ENCODE measurements at regions not wholly inside any gene's neighbourhood (a gene's known extent, or its start where the extent isn't known, plus 50 kb on each side); places are given as distances from the start of the nearest gene placed in this dataset.

DNA sequence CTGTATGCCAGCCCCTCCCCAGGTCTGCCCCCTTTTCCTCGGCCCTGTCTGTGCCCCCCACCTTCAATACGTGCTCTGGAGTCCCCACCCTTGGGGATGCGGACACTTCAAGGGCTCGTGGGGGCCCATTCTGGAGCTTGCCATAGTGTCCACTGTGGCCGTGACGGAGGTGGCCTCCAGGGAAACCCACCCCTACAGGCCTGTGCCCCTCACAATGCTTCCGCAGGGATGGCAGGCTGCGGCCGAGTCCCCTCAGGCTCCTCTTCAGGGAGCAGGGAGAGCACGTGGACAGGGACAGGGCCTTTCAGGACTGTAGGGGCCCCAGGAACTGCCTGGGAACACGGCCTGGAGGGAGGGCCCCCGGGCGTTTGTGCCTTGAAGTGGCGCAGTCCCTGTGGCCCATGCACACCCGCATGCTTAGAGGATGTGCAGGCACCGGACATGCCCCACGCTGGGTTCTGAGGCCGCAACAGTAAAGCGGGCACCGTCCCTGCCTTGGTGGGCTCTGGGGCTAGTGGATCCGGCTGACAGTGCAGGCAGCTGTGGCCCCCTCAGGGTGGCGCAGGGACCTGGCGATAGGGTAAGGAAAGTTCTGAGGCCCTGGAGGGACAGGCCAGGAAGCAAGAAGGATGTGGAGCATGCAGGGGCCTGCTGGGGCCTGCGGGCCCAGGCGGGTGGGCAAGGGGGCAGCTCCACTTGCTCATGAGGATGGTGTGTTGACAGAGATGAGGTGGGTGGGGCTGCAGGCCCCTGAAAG, 209.0 kb upstream of the RTL1 start:
- Histone ChIP-seq H4K20me1 (replicated peaks; ENCODE audit: control insufficient read depth, extremely low read depth, insufficient read depth, low read length) (no peaks in the 10 kb centered on the region), H3K27me3 (ENCODE audit: control insufficient read depth in 2 of 2, insufficient read depth in 2 of 2, low read length in 2 of 2) (no peaks in the 10 kb centered on the region), H3K9me1 (replicated peaks; ENCODE audit: control insufficient read depth, extremely low read depth, insufficient read depth, low read length) (no peaks in the 10 kb centered on the region), H3K27ac (ENCODE audit: insufficient read depth, low read depth, low read length) (no peak overlapping the region), H3K9me3 (replicated peaks; ENCODE audit: control insufficient read depth, insufficient read depth, low read length) (no peaks in the 10 kb centered on the region), H3K4me1 (ENCODE audit: control insufficient read depth, extremely low read depth, insufficient read depth, low read length) (no peaks in the 10 kb centered on the region), H3K79me2 (ENCODE audit: control insufficient read depth, insufficient read depth, low read length) (no peaks in the 10 kb centered on the region), H3K36me3 (ENCODE audit: control insufficient read depth in 2 of 2, extremely low read depth in 1 of 2, insufficient read depth in 2 of 2, low read length in 2 of 2) (no peaks in the 10 kb centered on the region), H2AFZ (ENCODE audit: low read depth, low read length) (no peak overlapping the region), H3K4me3 (replicated peaks in 1 of 3; ENCODE audit: insufficient read depth in 1 of 3, low read depth in 1 of 3, low read length in 3 of 3) (no peak overlapping the region), H3K9ac (replicated peaks; ENCODE audit: extremely low read depth, insufficient read depth, low read length) (no peak overlapping the region), H3K4me2 (ENCODE audit: insufficient read depth, low read length) (no peak overlapping the region)
- no peak for TF ChIP-seq GATA2 (IDR thresholded peaks at IDR 0.05; ENCODE audit: insufficient read depth, insufficient read length, low read depth, low read length)
- TF ChIP-seq POLR2A (IDR thresholded peaks at IDR 0.05; ENCODE audit: low read depth, low read length) = no peak
- TF ChIP-seq, protein P1, sequence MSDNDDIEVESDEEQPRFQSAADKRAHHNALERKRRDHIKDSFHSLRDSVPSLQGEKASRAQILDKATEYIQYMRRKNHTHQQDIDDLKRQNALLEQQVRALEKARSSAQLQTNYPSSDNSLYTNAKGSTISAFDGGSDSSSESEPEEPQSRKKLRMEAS (IDR thresholded peaks at IDR 0.05; ENCODE audit: insufficient read depth, insufficient read length) = no peak
- intact Hi-C loops (cut with micrococcal nuclease) = no loop called here
- FAIRE-seq = no peak
- CTCF ChIA-PET = no interaction called here
- no TSS peak for BruUV-seq (replicated peaks)
- DNase-seq (ENCODE audit: low read depth, low spot score) = no peak
- dilution Hi-C loops (cut with MboI; ENCODE audit: extremely low pct_ligation_motif_present, low sequenced_read_pairs) = no loop called here
- POLR2A ChIA-PET = no interaction called here

DNA sequence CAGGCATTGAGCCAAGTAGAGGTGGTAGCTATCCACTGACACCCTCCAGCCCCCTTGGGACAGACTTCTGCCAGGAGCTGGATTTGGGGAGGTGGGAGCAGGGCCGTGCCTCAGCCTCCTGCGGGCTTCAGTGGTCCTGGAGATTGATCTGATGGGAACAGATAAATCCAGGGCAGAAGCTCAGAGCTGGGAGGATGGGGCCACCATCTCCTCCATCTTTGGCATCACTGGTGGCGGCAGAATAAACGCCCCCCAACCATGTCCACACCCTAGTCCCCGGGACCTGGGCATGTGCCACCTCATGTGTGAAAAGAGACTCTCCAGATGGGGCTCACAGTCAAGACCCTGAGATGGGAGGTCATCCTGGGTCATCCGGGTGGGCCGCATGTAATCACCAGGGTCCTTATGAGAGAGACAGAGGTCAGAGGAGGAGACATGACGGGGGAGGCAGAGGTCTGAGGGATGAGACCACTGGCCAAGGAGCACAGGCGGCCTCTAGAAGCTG, 209.6 kb upstream of the RTL1 start:
- H4K20me1 ChIP-seq (replicated peaks; ENCODE audit: control insufficient read depth, extremely low read depth, insufficient read depth, low read length) = no peaks in the 10 kb centered on the region
- H3K9me3 ChIP-seq (replicated peaks; ENCODE audit: control insufficient read depth, insufficient read depth, low read length) = no peaks in the 10 kb centered on the region
- no peaks in the 10 kb centered on the region for H3K79me2 ChIP-seq (ENCODE audit: control insufficient read depth, insufficient read depth, low read length)
- H3K36me3 ChIP-seq (ENCODE audit: control insufficient read depth in 2 of 2, extremely low read depth in 1 of 2, insufficient read depth in 2 of 2, low read length in 2 of 2) = no peaks in the 10 kb centered on the region
- intact Hi-C loops (cut with micrococcal nuclease) = no loop called here
- no peak overlapping the region for H3K27ac ChIP-seq (ENCODE audit: insufficient read depth, low read depth, low read length)
- H2AFZ ChIP-seq (ENCODE audit: low read depth, low read length) = no peak overlapping the region
- no peak for DNase-seq (ENCODE audit: low read depth, low spot score)
- dilution Hi-C loops (cut with MboI; ENCODE audit: extremely low pct_ligation_motif_present, low sequenced_read_pairs) = no loop called here
- H3K9me1 ChIP-seq (replicated peaks; ENCODE audit: control insufficient read depth, extremely low read depth, insufficient read depth, low read length) = no peaks in the 10 kb centered on the region
- H3K9ac ChIP-seq (replicated peaks; ENCODE audit: extremely low read depth, insufficient read depth, low read length) = no peak overlapping the region
- BruUV-seq (replicated peaks) = no TSS peak
- no peak overlapping the region for H3K4me2 ChIP-seq (ENCODE audit: insufficient read depth, low read length)
- TF ChIP-seq JUN (IDR thresholded peaks at IDR 0.05; ENCODE audit: borderline replicate concordance, insufficient read depth, insufficient read length, low read depth) = no peak
- H3K4me1 ChIP-seq (ENCODE audit: control insufficient read depth, extremely low read depth, insufficient read depth, low read length) = no peaks in the 10 kb centered on the region
- no peak overlapping the region for H3K4me3 ChIP-seq (replicated peaks in 1 of 3; ENCODE audit: insufficient read depth in 1 of 3, low read depth in 1 of 3, low read length in 3 of 3)
- no peak for FAIRE-seq
- CTCF ChIA-PET = no interaction called here
- no peaks in the 10 kb centered on the region for H3K27me3 ChIP-seq (ENCODE audit: control insufficient read depth in 2 of 2, insufficient read depth in 2 of 2, low read length in 2 of 2)
- POLR2A ChIA-PET = no interaction called here

Measured in endothelial cell of umbilical vein (primary cell).